ENCODE measurements at regions not wholly inside any gene's neighbourhood (a gene's known extent, or its start where the extent isn't known, plus 50 kb on each side); places are given as distances from the start of the nearest gene placed in this dataset.

DNA sequence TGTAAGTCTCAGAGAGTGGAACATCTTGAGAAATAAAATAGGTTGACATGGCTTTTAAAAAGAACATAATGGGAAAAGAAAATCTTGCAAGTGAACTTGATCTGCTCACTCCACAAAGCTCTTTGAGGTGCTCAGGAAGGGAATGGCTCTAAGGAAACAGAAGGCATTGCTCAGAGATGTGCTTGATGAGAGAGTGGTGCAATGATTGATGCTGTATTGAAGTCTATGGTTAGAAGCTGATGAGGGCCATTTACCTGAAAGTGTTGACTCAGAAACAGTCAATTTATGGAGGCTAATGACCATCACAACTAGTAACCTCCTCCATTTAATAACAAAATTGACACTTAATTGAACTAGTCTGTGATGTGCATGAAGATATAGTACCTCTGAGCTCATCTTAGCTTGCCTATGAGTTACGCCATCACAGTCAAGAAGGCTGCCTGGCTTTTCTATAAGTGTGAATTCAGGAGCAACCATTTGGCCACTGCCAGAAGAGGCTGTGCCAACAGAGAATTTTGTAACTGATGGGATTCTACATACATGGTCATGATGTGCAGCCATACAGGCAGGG is 639.1 kb downstream of the JRKL start:
- 10% methylated on average over 1 of the region's 1 CpG for WGBS (ENCODE audit: low lambda C conversion rate)
- H3K4me1 ChIP-seq (ENCODE audit: control insufficient read depth in 1 of 2, insufficient read depth in 2 of 2, low read depth in 1 of 2, low read length in 1 of 2) = no peaks in the 10 kb centered on the region
- H3K9me3 ChIP-seq = no peaks in the 10 kb centered on the region; the same call in 1 of the 2 replicates
- no peaks in the 10 kb centered on the region for H3F3A ChIP-seq (replicated peaks; ENCODE audit: insufficient read depth)
- H3K36me3 ChIP-seq (replicated peaks in 1 of 2; ENCODE audit: control insufficient read depth in 1 of 2, insufficient read depth in 2 of 2, low read length in 1 of 2) = no peaks in the 10 kb centered on the region
- H3K27me3 ChIP-seq (ENCODE audit: insufficient read depth) = no peaks in the 10 kb centered on the region
- DNase-seq = no peak
- CTCF ChIA-PET = no interaction called here
- no peak overlapping the region for H3K27ac ChIP-seq (ENCODE audit: low read depth in 2 of 2, low read length in 1 of 2)
- no peak overlapping the region for H3K4me2 ChIP-seq
- no peaks in the 10 kb centered on the region for H3K79me2 ChIP-seq (ENCODE audit: insufficient read depth)
- POLR2A ChIA-PET = no interaction called here
- no peak overlapping the region for H3K4me3 ChIP-seq (ENCODE audit: low read depth in 2 of 2, low read length in 1 of 2)
- no peaks in the 10 kb centered on the region; the same call in 1 of the 2 replicates for H3K9me2 ChIP-seq
- no peak overlapping the region for H3K9ac ChIP-seq
- no peak overlapping the region for H2AFZ ChIP-seq (ENCODE audit: low read depth)
- no peaks in the 10 kb centered on the region for H4K20me1 ChIP-seq (ENCODE audit: insufficient read depth)
- TF ChIP-seq MXI1 (IDR thresholded peaks at IDR 0.05; ENCODE audit: low read depth, low read length) (no peak), RFX5 (IDR thresholded peaks at IDR 0.05; ENCODE audit: low read length) (no peak), FOXM1 (IDR thresholded peaks at IDR 0.05; ENCODE audit: low read depth) (no peak), NFIC (IDR thresholded peaks at IDR 0.05; ENCODE audit: borderline replicate concordance) (no peak), GATA2 (CRISPR knock-in tag; IDR thresholded peaks at IDR 0.05) (no peak), TEAD4 (IDR thresholded peaks at IDR 0.05; ENCODE audit: borderline replicate concordance, insufficient read depth) (no peak), RAD21 (IDR thresholded peaks at IDR 0.05; ENCODE audit: low read length) (no peak), EZH2phosphoT487 (IDR thresholded peaks at IDR 0.05; ENCODE audit: borderline replicate concordance, low read depth) (no peak)
- TF ChIP-seq, protein P1, sequence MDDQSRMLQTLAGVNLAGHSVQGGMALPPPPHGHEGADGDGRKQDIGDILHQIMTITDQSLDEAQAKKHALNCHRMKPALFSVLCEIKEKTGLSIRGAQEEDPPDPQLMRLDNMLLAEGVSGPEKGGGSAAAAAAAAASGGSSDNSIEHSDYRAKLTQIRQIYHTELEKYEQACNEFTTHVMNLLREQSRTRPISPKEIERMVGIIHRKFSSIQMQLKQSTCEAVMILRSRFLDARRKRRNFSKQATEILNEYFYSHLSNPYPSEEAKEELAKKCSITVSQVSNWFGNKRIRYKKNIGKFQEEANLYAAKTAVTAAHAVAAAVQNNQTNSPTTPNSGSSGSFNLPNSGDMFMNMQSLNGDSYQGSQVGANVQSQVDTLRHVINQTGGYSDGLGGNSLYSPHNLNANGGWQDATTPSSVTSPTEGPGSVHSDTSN (IDR thresholded peaks at IDR 0.05) = no peak

DNA sequence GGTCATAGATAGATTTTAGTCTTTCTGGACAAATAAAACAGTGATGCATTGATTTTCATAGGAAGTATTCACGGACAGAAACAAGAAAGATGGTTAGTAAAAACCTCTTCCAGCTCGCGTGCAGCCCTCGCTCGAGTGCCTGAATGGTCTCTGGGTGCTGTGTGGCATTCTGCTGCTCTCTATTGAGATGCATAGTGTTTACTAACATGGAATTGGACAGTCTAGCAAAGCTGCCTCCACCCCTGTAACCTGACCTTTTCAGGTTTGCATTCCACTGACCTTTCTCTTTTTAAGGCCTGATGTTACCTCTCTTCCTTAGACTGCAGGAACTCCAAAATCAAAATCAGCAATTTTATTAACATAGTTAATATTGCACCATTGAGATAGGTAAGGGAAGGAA is 643.4 kb downstream of the JRKL start:
- H3K27me3 ChIP-seq (ENCODE audit: insufficient read depth) = no peaks in the 10 kb centered on the region
- ChIA-PET CTCF (no interaction called here), POLR2A (no interaction called here)
- H3K4me3 ChIP-seq (ENCODE audit: low read depth in 2 of 2, low read length in 1 of 2) = no peak overlapping the region
- no peaks in the 10 kb centered on the region for H3K79me2 ChIP-seq (ENCODE audit: insufficient read depth)
- TF ChIP-seq, protein P2, sequence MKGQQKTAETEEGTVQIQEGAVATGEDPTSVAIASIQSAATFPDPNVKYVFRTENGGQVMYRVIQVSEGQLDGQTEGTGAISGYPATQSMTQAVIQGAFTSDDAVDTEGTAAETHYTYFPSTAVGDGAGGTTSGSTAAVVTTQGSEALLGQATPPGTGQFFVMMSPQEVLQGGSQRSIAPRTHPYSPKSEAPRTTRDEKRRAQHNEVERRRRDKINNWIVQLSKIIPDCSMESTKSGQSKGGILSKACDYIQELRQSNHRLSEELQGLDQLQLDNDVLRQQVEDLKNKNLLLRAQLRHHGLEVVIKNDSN (IDR thresholded peaks at IDR 0.05; ENCODE audit: borderline replicate concordance, low read depth) = no peak
- H3K9me3 ChIP-seq = no peaks in the 10 kb centered on the region
- no peak overlapping the region for H2AFZ ChIP-seq (ENCODE audit: low read depth)
- H3K36me3 ChIP-seq (replicated peaks in 1 of 2; ENCODE audit: control insufficient read depth in 1 of 2, insufficient read depth in 2 of 2, low read length in 1 of 2) = no peaks in the 10 kb centered on the region
- H3K4me2 ChIP-seq = no peak overlapping the region
- no peak overlapping the region for H3K9ac ChIP-seq
- no peaks in the 10 kb centered on the region for H4K20me1 ChIP-seq (ENCODE audit: insufficient read depth)
- H3K4me1 ChIP-seq (ENCODE audit: control insufficient read depth in 1 of 2, insufficient read depth in 2 of 2, low read depth in 1 of 2, low read length in 1 of 2) = no peaks in the 10 kb centered on the region
- H3K27ac ChIP-seq (ENCODE audit: low read depth in 2 of 2, low read length in 1 of 2) = no peak overlapping the region
- no peaks in the 10 kb centered on the region for H3F3A ChIP-seq (replicated peaks; ENCODE audit: insufficient read depth)
- no peaks in the 10 kb centered on the region for H3K9me2 ChIP-seq
- DNase-seq = no peak
- 55% methylated on average over 5 of the region's 5 CpGs for WGBS (ENCODE audit: low lambda C conversion rate)

DNA sequence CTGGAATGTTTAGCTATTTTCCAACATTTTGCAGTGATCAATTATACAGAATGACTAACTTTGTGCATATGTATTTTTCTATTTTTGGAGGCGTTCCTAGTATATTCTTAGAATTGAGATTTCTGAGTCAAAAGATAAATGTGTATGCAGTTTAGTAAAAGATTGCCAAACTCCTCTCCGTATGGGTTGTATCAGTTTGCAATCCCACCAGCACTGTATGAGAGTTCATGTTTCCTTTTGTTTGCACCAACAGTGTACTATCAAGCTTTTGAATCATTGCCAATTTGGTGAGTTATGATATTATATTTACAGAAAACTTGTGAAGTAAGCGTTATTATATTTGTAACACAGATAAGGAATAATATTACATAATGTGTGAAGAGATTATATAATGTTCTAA is 658.7 kb downstream of the JRKL start:
- no peak overlapping the region for H3K9ac ChIP-seq
- TF ChIP-seq, protein P3, sequence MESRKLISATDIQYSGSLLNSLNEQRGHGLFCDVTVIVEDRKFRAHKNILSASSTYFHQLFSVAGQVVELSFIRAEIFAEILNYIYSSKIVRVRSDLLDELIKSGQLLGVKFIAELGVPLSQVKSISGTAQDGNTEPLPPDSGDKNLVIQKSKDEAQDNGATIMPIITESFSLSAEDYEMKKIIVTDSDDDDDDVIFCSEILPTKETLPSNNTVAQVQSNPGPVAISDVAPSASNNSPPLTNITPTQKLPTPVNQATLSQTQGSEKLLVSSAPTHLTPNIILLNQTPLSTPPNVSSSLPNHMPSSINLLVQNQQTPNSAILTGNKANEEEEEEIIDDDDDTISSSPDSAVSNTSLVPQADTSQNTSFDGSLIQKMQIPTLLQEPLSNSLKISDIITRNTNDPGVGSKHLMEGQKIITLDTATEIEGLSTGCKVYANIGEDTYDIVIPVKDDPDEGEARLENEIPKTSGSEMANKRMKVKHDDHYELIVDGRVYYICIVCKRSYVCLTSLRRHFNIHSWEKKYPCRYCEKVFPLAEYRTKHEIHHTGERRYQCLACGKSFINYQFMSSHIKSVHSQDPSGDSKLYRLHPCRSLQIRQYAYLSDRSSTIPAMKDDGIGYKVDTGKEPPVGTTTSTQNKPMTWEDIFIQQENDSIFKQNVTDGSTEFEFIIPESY (IDR thresholded peaks at IDR 0.05; ENCODE audit: borderline replicate concordance, low read depth) = no peak
- POLR2A ChIA-PET = no interaction called here
- H3F3A ChIP-seq (replicated peaks; ENCODE audit: insufficient read depth) = no peaks in the 10 kb centered on the region
- DNase-seq = no peak
- no peaks in the 10 kb centered on the region for H3K9me3 ChIP-seq
- H3K27me3 ChIP-seq (ENCODE audit: insufficient read depth) = no peaks in the 10 kb centered on the region
- 22% methylated on average over 3 of the region's 3 CpGs for WGBS (ENCODE audit: low lambda C conversion rate)
- no peak overlapping the region for H3K27ac ChIP-seq (ENCODE audit: low read depth in 2 of 2, low read length in 1 of 2)
- H2AFZ ChIP-seq (ENCODE audit: low read depth) = no peak overlapping the region
- no peaks in the 10 kb centered on the region for H3K9me2 ChIP-seq
- H3K36me3 ChIP-seq (replicated peaks in 1 of 2; ENCODE audit: control insufficient read depth in 1 of 2, insufficient read depth in 2 of 2, low read length in 1 of 2) = no peaks in the 10 kb centered on the region
- no peaks in the 10 kb centered on the region for H3K79me2 ChIP-seq (ENCODE audit: insufficient read depth)
- no peak overlapping the region for H3K4me2 ChIP-seq
- no peak overlapping the region for H3K4me3 ChIP-seq (ENCODE audit: low read depth in 2 of 2, low read length in 1 of 2)
- CTCF ChIA-PET = no interaction called here
- H4K20me1 ChIP-seq (ENCODE audit: insufficient read depth) = no peaks in the 10 kb centered on the region
- H3K4me1 ChIP-seq (ENCODE audit: control insufficient read depth in 1 of 2, insufficient read depth in 2 of 2, low read depth in 1 of 2, low read length in 1 of 2) = no peaks in the 10 kb centered on the region

All from SK-N-SH (cell line).